Neuronal stem cell (in vitro differentiated cells): ENCODE measurements at regions not wholly inside any gene's neighbourhood (a gene's known extent, or its start where the extent isn't known, plus 50 kb on each side); places are given as distances from the start of the nearest gene placed in this dataset.

Experiments used
- DNase-seq: peaks from one replicate; pipeline ENCODE4 v3.0.0-alpha.2; 2013; ENCODE audit warnings: low spot score
- H2AFZ ChIP-seq: one replicate; pipeline ENCODE4 v1.6.1; 2013; ENCODE audit warnings: mild to moderate bottlenecking, low read length, inconsistent platforms
- H2AK5ac ChIP-seq: 2 replicates; pipeline ENCODE4 v1.6.1; 2013; ENCODE audit warnings: low read depth, mild to moderate bottlenecking, inconsistent platforms, low read length, moderate library complexity, mixed read lengths
- H2BK120ac ChIP-seq: 2 replicates; pipeline ENCODE4 v1.6.1; 2013; ENCODE audit warnings: low read depth, mild to moderate bottlenecking, inconsistent platforms, low read length, moderate library complexity, mixed read lengths
- H2BK12ac ChIP-seq: one replicate; pipeline ENCODE4 v1.6.1; 2013; ENCODE audit warnings: low read length, inconsistent platforms
- H2BK15ac ChIP-seq: 2 replicates; pipeline ENCODE4 v1.6.1; 2013; ENCODE audit warnings: mild to moderate bottlenecking, low read length, inconsistent platforms, mixed read lengths
- H2BK5ac ChIP-seq: one replicate; pipeline ENCODE4 v1.6.1; 2013; ENCODE audit warnings: inconsistent platforms, mild to moderate bottlenecking, low read length, moderate library complexity
- H3K14ac ChIP-seq: one replicate; pipeline ENCODE4 v1.6.1; 2013; ENCODE audit warnings: low read length, inconsistent platforms
- H3K18ac ChIP-seq: 2 replicates; pipeline ENCODE4 v1.6.1; 2013; ENCODE audit warnings: low read length, inconsistent platforms
- H3K23ac ChIP-seq: 2 replicates; pipeline ENCODE4 v1.6.1; 2013; ENCODE audit warnings: low read depth, mild to moderate bottlenecking, mixed read lengths, low read length, inconsistent platforms; ENCODE audit not compliant: poor library complexity
- H3K27ac ChIP-seq: replicated peaks from 3 replicates; pipeline ENCODE4 v1.5.1; 2013; ENCODE audit warnings: low read length, inconsistent platforms
- H3K27me3 ChIP-seq, 3 experiments: 2 replicates each; pipeline ENCODE4 v1.6.1; 2013; ENCODE audit warnings: low read length in 3 of 3, mild to moderate bottlenecking in 2 of 3, inconsistent platforms in 1 of 3, low read depth in 1 of 3, mixed read lengths in 1 of 3, moderate library complexity in 1 of 3; ENCODE audit not compliant: control insufficient read depth in 3 of 3, insufficient read depth in 3 of 3
- H3K36me3 ChIP-seq, 2 donors: replicated peaks in 1 of 2; 2 replicates each; pipeline ENCODE4 v1.6.1; 2013; ENCODE audit warnings: low read length in 2 of 2; ENCODE audit not compliant: control insufficient read depth in 2 of 2, insufficient read depth in 2 of 2
- H3K4ac ChIP-seq: 2 replicates; pipeline ENCODE4 v1.6.1; 2013; ENCODE audit warnings: inconsistent platforms, mild to moderate bottlenecking, low read length, moderate library complexity
- H3K4me1 ChIP-seq, 2 donors: 1 replicate in 1 of 2; 2 replicates in 1 of 2; pipeline ENCODE4 v1.6.1; 2013; ENCODE audit warnings: low read length in 2 of 2, low read depth in 1 of 2; ENCODE audit not compliant: control insufficient read depth in 2 of 2, insufficient read depth in 1 of 2
- H3K4me2 ChIP-seq: one replicate; pipeline ENCODE4 v1.6.1; 2013; ENCODE audit warnings: mild to moderate bottlenecking, low read length, inconsistent platforms; ENCODE audit not compliant: insufficient read depth, poor library complexity, severe bottlenecking
- H3K4me3 ChIP-seq, 2 donors: 2 replicates each; pipeline ENCODE4 v1.5.1; 2013; ENCODE audit warnings: low read length in 2 of 2, mild to moderate bottlenecking in 2 of 2, inconsistent platforms in 1 of 2, moderate library complexity in 1 of 2
- H3K79me1 ChIP-seq: one replicate; pipeline ENCODE4 v1.6.1; 2013; ENCODE audit warnings: low read depth, mild to moderate bottlenecking, inconsistent platforms, low read length, moderate library complexity
- H3K9ac ChIP-seq: one replicate; pipeline ENCODE4 v1.6.1; 2013; ENCODE audit warnings: mild to moderate bottlenecking, low read depth, low read length, inconsistent platforms; ENCODE audit not compliant: poor library complexity
- H3K9me3 ChIP-seq, 2 donors: replicated peaks in 1 of 2; 2 replicates each; pipeline versions ENCODE3 to v1.6.1; 2013; ENCODE audit warnings: low read length in 2 of 2, mild to moderate bottlenecking in 2 of 2, inconsistent platforms in 1 of 2, low read depth in 1 of 2, mixed read lengths in 1 of 2, moderate library complexity in 1 of 2; ENCODE audit not compliant: control insufficient read depth in 2 of 2, insufficient read depth in 1 of 2
- H4K8ac ChIP-seq: one replicate; pipeline ENCODE4 v1.6.1; 2013; ENCODE audit warnings: low read depth, mild to moderate bottlenecking, inconsistent platforms, low read length, moderate library complexity
- H4K91ac ChIP-seq: one replicate; pipeline ENCODE4 v1.6.1; 2013; ENCODE audit warnings: low read length, low read depth, mild to moderate bottlenecking, inconsistent platforms; ENCODE audit not compliant: poor library complexity
- WGBS, 2 donors: extraction: QIAGEN DNeasy Blood & Tissue Kit; methylation state at CpG; one replicate each; pipeline ENCODE4 v1.1.7; 2013; ENCODE audit warnings: missing lambda C conversion rate in 2 of 2, mixed read lengths in 1 of 2; ENCODE audit not compliant: insufficient read length in 2 of 2, insufficient replicate concordance in 1 of 2; ENCODE audit errors: extremely low coverage in 2 of 2; 5-methylcytosine and 5-hydroxymethylcytosine counted together

DNA sequence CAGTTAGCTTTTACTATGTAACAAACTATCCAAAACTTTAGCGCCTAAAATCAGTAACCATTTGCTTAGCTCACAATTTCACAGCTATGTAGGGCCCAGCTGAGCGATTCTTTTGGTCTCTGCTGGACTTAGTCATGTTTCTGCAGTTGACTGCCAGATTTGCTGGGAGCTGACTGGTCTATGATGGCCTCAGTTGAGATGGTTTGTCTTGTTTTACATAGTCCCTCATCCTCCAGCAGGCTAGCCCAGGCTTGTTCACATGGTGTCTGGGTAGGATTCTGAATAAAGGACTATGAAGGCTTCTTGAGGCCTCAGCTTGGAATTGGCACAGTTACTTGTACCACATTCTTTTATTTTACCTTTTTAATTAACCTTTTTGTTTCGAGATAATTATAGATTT is 247.8 kb upstream of the CHD6 start:
- Histone ChIP-seq H3K4me1 (peaks cover 3 to 13% of the 10 kb centered on the region in 2 donors), H3K27ac (no peak overlapping the region), H2AFZ (no peak overlapping the region), H2BK15ac (no peak overlapping the region), H3K9me3 (no peaks in the 10 kb centered on the region), H3K36me3 (no peaks in the 10 kb centered on the region), H3K9ac (no peak overlapping the region), H3K14ac (no peak overlapping the region), H3K4me2 (no peak overlapping the region), H2BK12ac (no peak overlapping the region), H2BK120ac (no peak overlapping the region), H2BK5ac (no peak overlapping the region), H3K79me1 (no peaks in the 10 kb centered on the region), H3K23ac (no peak overlapping the region), H2AK5ac (no peak overlapping the region), H3K4ac (no peak overlapping the region), H3K27me3 (no peaks in the 10 kb centered on the region), H3K4me3 (no peak overlapping the region), H3K18ac (no peak overlapping the region), H4K91ac (no peak overlapping the region), H4K8ac (no peak overlapping the region)
- DNase-seq: no peak
- no CpG with 5 or more reads among the region's 3 CpGs for WGBS, 2 donors

DNA sequence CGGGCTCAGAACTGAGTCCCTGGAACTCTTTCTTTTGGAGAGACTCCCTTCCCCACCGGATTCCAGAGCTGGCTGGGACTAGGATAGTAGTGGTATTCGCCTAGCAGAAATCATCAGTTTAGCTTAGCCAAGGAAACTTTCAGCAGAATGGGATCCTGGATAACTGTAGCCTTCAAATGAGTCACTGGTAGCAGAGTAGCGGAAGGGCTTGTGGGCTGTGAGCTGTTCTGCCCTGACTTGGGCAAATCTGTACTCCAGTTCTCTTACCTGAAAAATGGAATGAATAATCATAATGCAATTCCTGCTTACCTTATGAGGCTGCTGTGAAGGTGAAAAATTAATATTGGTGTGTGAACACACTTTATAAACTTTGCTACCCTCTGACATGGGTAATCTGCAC is 244.3 kb upstream of the CHD6 start:
- H3K14ac ChIP-seq: no peak overlapping the region
- H3K79me1 ChIP-seq: no peaks in the 10 kb centered on the region
- H4K91ac ChIP-seq: no peak overlapping the region
- no peak overlapping the region for H3K9ac ChIP-seq
- peaks cover 3 to 13% of the 10 kb centered on the region in 2 donors for H3K4me1 ChIP-seq
- no peak overlapping the region for H2BK5ac ChIP-seq
- H3K36me3 ChIP-seq: no peaks in the 10 kb centered on the region
- H2AFZ ChIP-seq: no peak overlapping the region
- no peak overlapping the region for H3K18ac ChIP-seq
- H4K8ac ChIP-seq: no peak overlapping the region
- no peak overlapping the region for H3K23ac ChIP-seq
- H2AK5ac ChIP-seq: no peak overlapping the region
- no peak overlapping the region for H3K4me3 ChIP-seq
- no peak overlapping the region for H2BK120ac ChIP-seq
- no peak for DNase-seq
- H3K27me3 ChIP-seq: no peaks in the 10 kb centered on the region
- no peaks in the 10 kb centered on the region for H3K9me3 ChIP-seq
- no peak overlapping the region for H3K27ac ChIP-seq
- no CpG with 5 or more reads among the region's 4 CpGs for WGBS, 2 donors
- no peak overlapping the region for H2BK12ac ChIP-seq
- no peak overlapping the region for H3K4ac ChIP-seq
- no peak overlapping the region for H3K4me2 ChIP-seq
- H2BK15ac ChIP-seq: no peak overlapping the region

DNA sequence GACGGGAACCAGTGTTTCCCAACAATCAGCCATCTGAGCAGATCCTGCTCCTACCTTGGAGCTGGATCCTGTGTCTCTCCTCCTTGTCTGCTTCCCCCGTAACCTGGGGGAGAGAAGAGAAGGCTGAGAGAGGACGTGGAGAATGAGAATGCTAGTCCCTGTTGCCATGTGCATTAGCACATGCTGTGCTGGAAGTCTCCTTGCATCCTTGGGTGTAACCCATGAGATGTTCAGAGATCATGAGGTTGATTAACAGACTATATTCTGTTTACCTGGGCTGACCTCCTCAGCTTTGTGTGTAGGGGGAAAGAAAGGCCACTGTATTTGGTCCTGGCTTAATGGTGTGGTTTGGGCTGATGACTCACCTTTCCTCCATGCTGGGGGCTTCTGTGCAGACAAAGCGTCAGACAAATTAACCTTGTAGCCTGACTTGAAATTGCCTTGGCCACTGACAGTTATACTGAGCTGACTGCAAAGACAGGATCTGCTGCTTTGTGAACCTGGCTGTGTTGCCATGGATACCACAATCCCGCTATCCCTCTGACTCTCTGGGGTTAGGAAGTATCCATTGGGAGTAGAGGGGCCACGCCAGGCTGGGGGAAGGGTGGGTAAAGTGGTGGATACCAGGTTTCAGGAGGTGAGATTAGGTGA is 243.7 kb upstream of the CHD6 start:
- Histone ChIP-seq H3K14ac (peak overlapping the region; percentile 39), H3K9ac (no peak overlapping the region), H2BK15ac (no peak overlapping the region), H4K91ac (no peak overlapping the region), H3K23ac (no peak overlapping the region), H2BK120ac (no peak overlapping the region), H2BK12ac (no peak overlapping the region), H3K27me3 (no peaks in the 10 kb centered on the region), H2AFZ (no peak overlapping the region), H3K4ac (no peak overlapping the region), H4K8ac (no peak overlapping the region), H3K4me1 (peaks cover 3 to 13% of the 10 kb centered on the region in 2 donors), H3K18ac (peak overlapping the region; percentile 31), H3K27ac (no peak overlapping the region), H3K79me1 (no peaks in the 10 kb centered on the region), H3K9me3 (no peaks in the 10 kb centered on the region), H3K4me2 (no peak overlapping the region), H2AK5ac (no peak overlapping the region), H2BK5ac (no peak overlapping the region), H3K36me3 (no peaks in the 10 kb centered on the region), H3K4me3 (no peak overlapping the region)
- DNase-seq: peak; percentile 12
- WGBS, 2 donors: no CpG with 5 or more reads among the region's 6 CpGs

DNA sequence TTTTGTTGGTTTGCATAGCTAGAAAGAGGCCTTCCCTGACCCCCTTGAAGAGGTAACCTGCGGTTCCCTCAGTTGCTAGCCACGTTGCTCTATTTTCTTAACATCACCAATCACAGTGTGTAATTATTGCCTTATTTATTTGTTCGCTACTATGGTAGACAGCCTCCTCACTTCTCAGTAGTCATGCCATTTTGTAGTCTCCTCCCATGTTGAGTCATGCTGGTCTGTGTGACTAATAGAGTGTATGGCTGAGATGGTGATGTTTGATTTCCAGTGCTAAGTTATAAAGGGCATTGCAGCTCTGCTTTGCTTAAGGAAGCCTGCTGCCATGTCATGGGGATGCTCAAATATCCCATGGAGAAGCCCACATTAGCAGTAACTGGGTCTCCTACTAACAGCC is 236.6 kb upstream of the CHD6 start:
- WGBS, 2 donors: no CpG with 5 or more reads among the region's 3 CpGs
- H3K36me3 ChIP-seq: no peaks in the 10 kb centered on the region
- no peak for DNase-seq

More for the DNA sequence above, 236.6 kb upstream of the CHD6 start:
- no peak overlapping the region for H2AFZ ChIP-seq
- H2BK15ac ChIP-seq: no peak overlapping the region
- no peak overlapping the region for H3K14ac ChIP-seq
- H2BK5ac ChIP-seq: no peak overlapping the region
- no peak overlapping the region for H4K8ac ChIP-seq
- no peak overlapping the region for H2AK5ac ChIP-seq
- H3K9me3 ChIP-seq: no peaks in the 10 kb centered on the region
- no peak overlapping the region for H2BK120ac ChIP-seq
- no peak overlapping the region for H2BK12ac ChIP-seq
- no peaks in the 10 kb centered on the region for H3K79me1 ChIP-seq
- no peak overlapping the region for H3K4me2 ChIP-seq
- H3K27me3 ChIP-seq: no peaks in the 10 kb centered on the region
- no peak overlapping the region for H3K23ac ChIP-seq
- no peak overlapping the region for H3K18ac ChIP-seq
- no peak overlapping the region for H3K4me3 ChIP-seq
- H3K27ac ChIP-seq: no peak overlapping the region
- no peak overlapping the region for H4K91ac ChIP-seq
- no peak overlapping the region for H3K9ac ChIP-seq
- H3K4me1 ChIP-seq: peaks cover 0 to 2% of the 10 kb centered on the region in 2 donors
- H3K4ac ChIP-seq: no peak overlapping the region
